Caco-2 (cell line): ENCODE measurements at regions not wholly inside any gene's neighbourhood (a gene's known extent, or its start where the extent isn't known, plus 50 kb on each side); places are given as distances from the start of the nearest gene placed in this dataset.
"Not testable (repeated sequence)": the region's sequence is repeated elsewhere in the genome, so short reads cannot be mapped to it uniquely, and the experiment has no call there.

Experiments used
- BruUV-seq: library from RNA; stranded (reverse); fragments of 400-500 nt; replicated peaks from 2 replicates; lab custom pipeline; 2021; lab: Mats Ljungman, UMichigan
- CTCF ChIA-PET: fragments of 300-600 bp; sonication (Branson Sonifier 250); formaldehyde crosslinking; loops from one replicate; lab custom pipeline; 2022; ENCODE audit warnings: antibody characterized with exemption; lab: Charles Lee
- POLR2A ChIA-PET: fragments of 300-600 bp; sonication (Branson Sonifier 250); formaldehyde crosslinking; loops from one replicate; lab custom pipeline; 2022; ENCODE audit warnings: antibody characterized with exemption; lab: Charles Lee
- DNase-seq, 2 experiments: peaks; one replicate each; pipeline versions ENCODE4 v3.0.0 to v3.0.0-alpha.2; 2020 to 2022
- H3K27me3 ChIP-seq: replicated peaks from 2 replicates; pipeline ENCODE4 v1.6.0; 2011; ENCODE audit warnings: low read length; ENCODE audit not compliant: control insufficient read depth, insufficient read depth
- H3K36me3 ChIP-seq: 2 replicates; pipeline ENCODE4 v1.5.1; 2011; ENCODE audit warnings: low read length; ENCODE audit not compliant: control insufficient read depth, insufficient read depth
- H3K4me1 ChIP-seq: fragments of 250-450 bp; sonication (Bioruptor Pico); 2 replicates; pipeline ENCODE4 v1.5.1; 2020; ENCODE audit warnings: mild to moderate bottlenecking
- H3K4me3 ChIP-seq: 2 replicates; pipeline ENCODE4 v1.5.1; 2011; ENCODE audit warnings: low read depth, mild to moderate bottlenecking, control low read depth, low read length
- H3K9me3 ChIP-seq: fragments of 250-450 bp; sonication (Bioruptor Pico); 2 replicates; pipeline ENCODE4 v1.5.1; 2020; ENCODE audit warnings: mild to moderate bottlenecking, moderate library complexity
- H3K27ac Mint-ChIP-seq: one replicate; pipeline ENCODE4 v1.8.0; 2022; ENCODE audit warnings: mixed read lengths; ENCODE audit not compliant: unreplicated experiment
- H3K27me3 Mint-ChIP-seq: one replicate; pipeline ENCODE4 v1.8.0; 2022; ENCODE audit warnings: mixed read lengths; ENCODE audit not compliant: insufficient read depth, unreplicated experiment
- H3K36me3 Mint-ChIP-seq: one replicate; pipeline ENCODE4 v1.8.0; 2022; ENCODE audit warnings: mild to moderate bottlenecking, mixed read lengths; ENCODE audit not compliant: insufficient read depth, unreplicated experiment
- H3K4me1 Mint-ChIP-seq: one replicate; pipeline ENCODE4 v1.8.0; 2022; ENCODE audit warnings: low read depth, mixed read lengths; ENCODE audit not compliant: unreplicated experiment
- H3K4me3 Mint-ChIP-seq: one replicate; pipeline ENCODE4 v1.8.0; 2022; ENCODE audit warnings: mild to moderate bottlenecking, moderate library complexity, mixed read lengths; ENCODE audit not compliant: unreplicated experiment
- H3K9me3 Mint-ChIP-seq: one replicate; pipeline ENCODE4 v1.8.0; 2022; ENCODE audit warnings: mixed read lengths; ENCODE audit not compliant: unreplicated experiment
- intact Hi-C: fragments of 100-400 bp; cut with micrococcal nuclease; formaldehyde crosslinking; loops from one replicate; pipeline ENCODE4 v1.10.0; 2022; ENCODE audit not compliant: unreplicated experiment
- TF ChIP-seq, protein P1 (sequence below), 2 experiments: fragments of 200-600 bp in 1 of 2; IDR thresholded peaks; 1 replicate in 1 of 2; 2 replicates in 1 of 2; pipeline versions ENCODE4 v1.5.1 to v1.8.0; 2011 to 2022; ENCODE audit warnings: antibody characterized with exemption in 1 of 2, control low read depth in 1 of 2, inconsistent platforms in 1 of 2, low read depth in 1 of 2, low read length in 1 of 2, mild to moderate bottlenecking in 1 of 2, moderate library complexity in 1 of 2; ENCODE audit not compliant: insufficient read depth in 1 of 2, severe bottlenecking in 1 of 2, unreplicated experiment in 1 of 2

DNA sequence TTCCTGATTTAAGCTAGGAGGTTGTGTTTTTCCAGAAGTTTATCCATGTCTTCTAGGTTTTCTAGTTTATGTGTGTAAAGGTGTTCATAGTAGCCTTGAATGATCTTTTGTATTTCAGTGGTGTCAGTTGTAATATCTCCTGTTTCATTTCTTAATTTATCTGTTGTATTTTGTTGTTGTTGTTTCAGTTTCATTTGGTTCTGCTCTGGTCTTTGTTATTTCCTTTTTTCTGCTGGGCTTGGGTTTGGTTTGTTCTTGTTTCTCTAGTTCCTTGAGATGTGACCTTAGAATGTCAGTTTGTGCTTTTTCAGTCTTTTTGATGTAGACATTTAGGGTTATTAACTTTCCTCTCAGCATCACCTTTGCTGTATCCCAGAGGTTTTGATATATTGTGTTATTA is 62.8 kb downstream of the SCP2D1 start:
- intact Hi-C loops, BruUV-seq: not testable (repeated sequence)

DNA sequence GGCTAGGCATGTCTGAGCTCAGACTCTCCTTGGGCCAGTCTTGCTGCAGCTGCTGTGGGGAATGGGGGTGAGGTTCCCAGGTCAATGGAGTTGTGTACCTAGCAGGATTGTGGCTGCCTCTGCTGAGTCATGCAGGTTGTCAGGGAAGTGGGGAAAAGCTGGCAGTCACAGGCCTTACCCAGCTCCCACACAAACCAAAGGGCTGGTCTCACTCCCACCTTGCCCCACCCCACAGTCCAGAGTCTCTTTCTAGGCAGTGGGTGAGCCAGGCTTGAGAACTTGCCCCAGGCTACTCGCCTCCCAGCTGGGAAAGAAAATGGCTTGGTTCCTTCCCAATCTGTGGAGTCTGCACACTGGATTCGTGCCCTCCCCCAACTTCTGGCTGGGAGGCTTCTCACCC is 65.7 kb downstream of the SCP2D1 start:
- TF ChIP-seq, protein P1, sequence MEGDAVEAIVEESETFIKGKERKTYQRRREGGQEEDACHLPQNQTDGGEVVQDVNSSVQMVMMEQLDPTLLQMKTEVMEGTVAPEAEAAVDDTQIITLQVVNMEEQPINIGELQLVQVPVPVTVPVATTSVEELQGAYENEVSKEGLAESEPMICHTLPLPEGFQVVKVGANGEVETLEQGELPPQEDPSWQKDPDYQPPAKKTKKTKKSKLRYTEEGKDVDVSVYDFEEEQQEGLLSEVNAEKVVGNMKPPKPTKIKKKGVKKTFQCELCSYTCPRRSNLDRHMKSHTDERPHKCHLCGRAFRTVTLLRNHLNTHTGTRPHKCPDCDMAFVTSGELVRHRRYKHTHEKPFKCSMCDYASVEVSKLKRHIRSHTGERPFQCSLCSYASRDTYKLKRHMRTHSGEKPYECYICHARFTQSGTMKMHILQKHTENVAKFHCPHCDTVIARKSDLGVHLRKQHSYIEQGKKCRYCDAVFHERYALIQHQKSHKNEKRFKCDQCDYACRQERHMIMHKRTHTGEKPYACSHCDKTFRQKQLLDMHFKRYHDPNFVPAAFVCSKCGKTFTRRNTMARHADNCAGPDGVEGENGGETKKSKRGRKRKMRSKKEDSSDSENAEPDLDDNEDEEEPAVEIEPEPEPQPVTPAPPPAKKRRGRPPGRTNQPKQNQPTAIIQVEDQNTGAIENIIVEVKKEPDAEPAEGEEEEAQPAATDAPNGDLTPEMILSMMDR (IDR thresholded peaks at IDR 0.05; ENCODE audit: insufficient read depth in 1 of 2, low read depth in 1 of 2, low read length in 1 of 2, severe bottlenecking in 1 of 2, unreplicated experiment in 1 of 2): no peak
- peaks cover 4% of the 10 kb centered on the region; the same call in 1 of the 2 replicates for H3K9me3 ChIP-seq
- H3K4me1 ChIP-seq: no peaks in the 10 kb centered on the region
- Mint-ChIP-seq H3K27ac (no peak overlapping the region), H3K36me3 (no peaks in the 10 kb centered on the region), H3K9me3 (peaks cover 22% of the 10 kb centered on the region), H3K27me3 (peaks cover 8% of the 10 kb centered on the region), H3K4me3 (no peak overlapping the region), H3K4me1 (no peaks in the 10 kb centered on the region)
- peak; percentile 3 to 43 for DNase-seq
- intact Hi-C loops: no loop called here
- no peaks in the 10 kb centered on the region for H3K27me3 ChIP-seq
- H3K4me3 ChIP-seq: no peak overlapping the region
- POLR2A ChIA-PET: no interaction called here
- no TSS peak for BruUV-seq
- H3K36me3 ChIP-seq: no peaks in the 10 kb centered on the region
- CTCF ChIA-PET: no interaction called here

More for the DNA sequence above, 62.8 kb downstream of the SCP2D1 start:
- H3K4me3 ChIP-seq, POLR2A ChIA-PET, H3K4me3 Mint-ChIP-seq, H3K4me1 Mint-ChIP-seq, H3K36me3 Mint-ChIP-seq, H3K36me3 ChIP-seq, H3K27me3 Mint-ChIP-seq, H3K27ac Mint-ChIP-seq, H3K4me1 ChIP-seq, DNase-seq, H3K27me3 ChIP-seq: not testable (repeated sequence)
- CTCF ChIA-PET: interaction anchor here (0.7 kb wide), 1 partner anchor 29 kb away, joined by 3 read pairs; no protein-coding TSS in a partner anchor
- peaks cover 28% of the 10 kb centered on the region for H3K9me3 Mint-ChIP-seq
- peaks cover 11% of the 10 kb centered on the region; the same call in 1 of the 2 replicates for H3K9me3 ChIP-seq

DNA sequence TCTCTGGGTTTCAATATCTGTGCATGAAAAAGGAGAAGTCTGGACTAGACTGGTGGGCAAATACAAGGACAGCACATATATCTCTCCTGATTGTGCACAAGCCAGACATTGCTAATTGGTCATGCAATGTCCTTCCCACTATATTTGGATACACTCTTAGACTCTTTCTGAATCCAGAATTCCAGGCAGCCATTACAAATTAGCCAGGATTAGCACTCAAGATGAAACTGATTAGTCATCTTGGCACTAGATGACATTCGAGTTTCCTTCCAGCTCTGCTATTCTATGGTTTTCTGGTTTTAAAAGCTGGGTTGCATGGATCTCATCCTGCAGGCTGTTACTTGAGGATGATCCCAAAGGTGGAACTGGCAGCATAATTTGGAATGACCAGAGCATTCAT is 73.2 kb downstream of the SCP2D1 start:
- no peak overlapping the region for H3K4me3 Mint-ChIP-seq
- H3K9me3 Mint-ChIP-seq: peaks cover 10% of the 10 kb centered on the region
- no peak overlapping the region for H3K4me3 ChIP-seq
- ChIA-PET POLR2A (no interaction called here), CTCF (no interaction called here)
- no peaks in the 10 kb centered on the region for H3K36me3 ChIP-seq
- BruUV-seq: no TSS peak
- no peaks in the 10 kb centered on the region for H3K4me1 ChIP-seq
- H3K27me3 ChIP-seq: no peaks in the 10 kb centered on the region; the same call in 1 of the 2 replicates
- H3K27ac Mint-ChIP-seq: no peak overlapping the region
- no peaks in the 10 kb centered on the region for H3K9me3 ChIP-seq
- TF ChIP-seq, protein P1 (IDR thresholded peaks at IDR 0.05; ENCODE audit: insufficient read depth in 1 of 2, low read depth in 1 of 2, low read length in 1 of 2, severe bottlenecking in 1 of 2, unreplicated experiment in 1 of 2): no peak
- DNase-seq: no peak
- H3K4me1 Mint-ChIP-seq: no peaks in the 10 kb centered on the region
- H3K27me3 Mint-ChIP-seq: peaks cover 9% of the 10 kb centered on the region
- no peaks in the 10 kb centered on the region for H3K36me3 Mint-ChIP-seq
- intact Hi-C loops: no loop called here
